A673 (cell line): ENCODE measurements at regions not wholly inside any gene's neighbourhood (a gene's known extent, or its start where the extent isn't known, plus 50 kb on each side); places are given as distances from the start of the nearest gene placed in this dataset.

Experiments used
- BruUV-seq: library from RNA; stranded (reverse); fragments of 400-500 nt; replicated peaks from 2 replicates; lab custom pipeline; 2021; lab: Mats Ljungman, UMichigan
- CTCF ChIA-PET: fragments of 300-600 bp; sonication (Branson Sonifier 250); formaldehyde crosslinking; loops from one replicate; lab custom pipeline; 2022; ENCODE audit warnings: antibody characterized with exemption; lab: Charles Lee
- POLR2A ChIA-PET: fragments of 300-600 bp; sonication (Branson Sonifier 250); formaldehyde crosslinking; loops from one replicate; lab custom pipeline; 2022; ENCODE audit warnings: antibody characterized with exemption; ENCODE audit not compliant: low non-redundant PET; lab: Charles Lee
- DNase-seq: peaks from one replicate; pipeline ENCODE4 v3.0.0-alpha.2; 2015; ENCODE audit warnings: low spot score
- H3K27ac ChIP-seq: fragments of 200-600 bp; sonication (generic); 2 replicates; pipeline ENCODE4 v1.5.1; 2016; ENCODE audit warnings: mixed run types, low read depth, mild to moderate bottlenecking, mixed read lengths, antibody characterized with exemption, low read length; ENCODE audit not compliant: poor library complexity, severe bottlenecking
- H3K27me3 ChIP-seq: fragments of 200-600 bp; sonication (generic); replicated peaks from 2 replicates; pipeline ENCODE4 v1.6.1; 2017; ENCODE audit warnings: mixed run types, low read depth, mild to moderate bottlenecking, mixed read lengths, antibody characterized with exemption, low read length; ENCODE audit not compliant: insufficient read depth, poor library complexity
- H3K36me3 ChIP-seq: fragments of 200-600 bp; sonication (generic); 2 replicates; pipeline ENCODE4 v1.6.1; 2016; ENCODE audit warnings: mixed run types, mild to moderate bottlenecking, mixed read lengths, antibody characterized with exemption, low read length; ENCODE audit not compliant: insufficient read depth, poor library complexity, severe bottlenecking
- H3K4me1 ChIP-seq: fragments of 200-600 bp; sonication (generic); 2 replicates; pipeline ENCODE4 v1.6.1; 2017; ENCODE audit warnings: mixed run types, mild to moderate bottlenecking, mixed read lengths, antibody characterized with exemption, low read length; ENCODE audit not compliant: insufficient read depth, poor library complexity, severe bottlenecking
- H3K4me3 ChIP-seq: fragments of 200-600 bp; sonication (generic); 2 replicates; pipeline ENCODE4 v1.5.1; 2016; ENCODE audit warnings: low read depth, mixed run types, mild to moderate bottlenecking, mixed read lengths, low read length; ENCODE audit not compliant: poor library complexity, severe bottlenecking
- H3K9me3 ChIP-seq: fragments of 200-600 bp; sonication (generic); 2 replicates; pipeline ENCODE4 v1.6.1; 2016; ENCODE audit warnings: mixed run types, low read depth, mild to moderate bottlenecking, mixed read lengths, antibody characterized with exemption, low read length; ENCODE audit not compliant: poor library complexity, severe bottlenecking
- CTCF ChIP-seq: fragments of 300-800, 200-600 bp; sonication (generic); conservative IDR thresholded peaks from 2 replicates; pipeline ENCODE4 v1.5.1; 2017; ENCODE audit warnings: low read depth, mild to moderate bottlenecking, antibody characterized with exemption, low read length, moderate library complexity, mixed read lengths
- EZH2 ChIP-seq: fragments of 200-600 bp; sonication (generic); IDR thresholded peaks from 2 replicates; pipeline ENCODE4 v1.6.1; 2017; ENCODE audit warnings: borderline replicate concordance, low read depth, mild to moderate bottlenecking, mixed read lengths, antibody characterized with exemption, low read length; ENCODE audit not compliant: poor library complexity, severe bottlenecking
- intact Hi-C: fragments of 100-400 bp; cut with micrococcal nuclease; formaldehyde crosslinking; loops from one replicate; pipeline ENCODE4 v1.10.0; 2022; ENCODE audit not compliant: unreplicated experiment

- no TSS peak for BruUV-seq
- Histone ChIP-seq H3K36me3 (no peaks in the 10 kb centered on the region), H3K9me3 (no peaks in the 10 kb centered on the region), H3K27ac (no peak overlapping the region), H3K4me3 (no peak overlapping the region), H3K27me3 (no peaks in the 10 kb centered on the region), H3K4me1 (peaks cover 7% of the 10 kb centered on the region)
- DNase-seq, result no peak
- TF ChIP-seq CTCF (no peak), EZH2 (no peak)
- CTCF ChIA-PET, result no interaction called here
- intact Hi-C loops, result no loop called here
- POLR2A ChIA-PET, result no interaction called here
These were observed 321.3 kb upstream of the ARID1B start for GRCh38 chr6:156455847-156456246.

- Histone ChIP-seq H3K36me3 (no peaks in the 10 kb centered on the region), H3K4me3 (no peak overlapping the region), H3K27ac (no peak overlapping the region), H3K27me3 (no peaks in the 10 kb centered on the region), H3K4me1 (peaks cover 7% of the 10 kb centered on the region), H3K9me3 (no peaks in the 10 kb centered on the region)
- BruUV-seq, result no TSS peak
- ChIA-PET POLR2A (interaction anchor here (0.7 kb wide), 1 partner anchor 231 kb away, joined by 3 read pairs; no protein-coding TSS in a partner anchor), CTCF (no interaction called here)
- TF ChIP-seq EZH2, result no peak
- no peak for TF ChIP-seq CTCF
- intact Hi-C loops, result no loop called here
- DNase-seq, result no peak
These were observed 322.3 kb upstream of the ARID1B start for GRCh38 chr6:156454867-156455266.

- no peak overlapping the region for H3K4me3 ChIP-seq
- CTCF ChIA-PET, result no interaction called here
- no TSS peak for BruUV-seq
- POLR2A ChIA-PET, result no interaction called here
- DNase-seq, result no peak
- no peaks in the 10 kb centered on the region for H3K36me3 ChIP-seq
- H3K4me1 ChIP-seq, result peaks cover 3% of the 10 kb centered on the region
- TF ChIP-seq CTCF (no peak), EZH2 (no peak)
- H3K9me3 ChIP-seq, result no peaks in the 10 kb centered on the region
- H3K27me3 ChIP-seq, result no peaks in the 10 kb centered on the region
- intact Hi-C loops, result no loop called here
- H3K27ac ChIP-seq, result no peak overlapping the region
These were observed 325.5 kb upstream of the ARID1B start for GRCh38 chr6:156451726-156452125.
